ENCODE measurements at regions not wholly inside any gene's neighbourhood (a gene's known extent, or its start where the extent isn't known, plus 50 kb on each side); places are given as distances from the start of the nearest gene placed in this dataset.

GRCh38 chr13:54965881-54966280, 1937.3 kb downstream of the OLFM4 start:
- TF ChIP-seq CTCF (IDR thresholded peaks at IDR 0.05; ENCODE audit: low read depth, low read length, poor library complexity, severe bottlenecking) (no peak), EZH2phosphoT487 (IDR thresholded peaks at IDR 0.05; ENCODE audit: borderline replicate concordance, low read length) (no peak)
